SK-N-SH treated with all-trans-retinoic acid at 6 μM for 48 hours (cell line): ENCODE measurements at regions not wholly inside any gene's neighbourhood (a gene's known extent, or its start where the extent isn't known, plus 50 kb on each side); places are given as distances from the start of the nearest gene placed in this dataset.

Experiments
- ATAC-seq: fragments of 200-7000 bp; cut with Tn5 transposase; 3 replicates; pipeline ENCODE4 v1.9.1; 2020; ENCODE audit warnings: mild to moderate bottlenecking, moderate library complexity
- ARNTL ChIP-seq: fragments of 450-650 bp; formaldehyde crosslinking; IDR thresholded peaks from 2 replicates; pipeline ENCODE4 v1.5.0; 2020; ENCODE audit warnings: low read depth, mild to moderate bottlenecking, moderate library complexity, borderline replicate concordance
- BACH2 ChIP-seq: fragments of 250-450 bp; sonication (Bioruptor Pico); IDR thresholded peaks from 2 replicates; pipeline ENCODE4 v1.9.0; 2021; ENCODE audit warnings: mild to moderate bottlenecking, borderline replicate concordance
- GLIS3 ChIP-seq: fragments of 250-450 bp; sonication (Bioruptor Pico); IDR thresholded peaks from 2 replicates; pipeline ENCODE4 v1.5.0; 2020; ENCODE audit warnings: mild to moderate bottlenecking, moderate library complexity
- ISL1 ChIP-seq: fragments of 250-450 bp; sonication (Bioruptor Pico); IDR thresholded peaks from 2 replicates; pipeline ENCODE4 v2.1.2; 2022; ENCODE audit warnings: mild to moderate bottlenecking, moderate library complexity
- OSR1 ChIP-seq: fragments of 250-450 bp; sonication (Bioruptor Pico); IDR thresholded peaks from 2 replicates; pipeline ENCODE4 v1.8.0; 2022; ENCODE audit warnings: moderate library complexity, mild to moderate bottlenecking, inconsistent platforms
- PATZ1 ChIP-seq: fragments of 250-450 bp; sonication (Bioruptor Pico); IDR thresholded peaks from 2 replicates; pipeline ENCODE4 v1.8.0; 2020; ENCODE audit warnings: mild to moderate bottlenecking, moderate library complexity, borderline replicate concordance
- POU6F1 ChIP-seq: fragments of 250-450 bp; sonication (Bioruptor Pico); IDR thresholded peaks from 2 replicates; pipeline ENCODE4 v1.8.0; 2021; ENCODE audit warnings: low read depth, mild to moderate bottlenecking, moderate library complexity, borderline replicate concordance
- PPARA ChIP-seq: fragments of 250-450 bp; sonication (Bioruptor Pico); IDR thresholded peaks from 2 replicates; pipeline ENCODE4 v1.5.0; 2020; ENCODE audit warnings: mild to moderate bottlenecking, borderline replicate concordance
- RARB ChIP-seq: fragments of 250-450 bp; sonication (Bioruptor Pico); IDR thresholded peaks from 2 replicates; pipeline ENCODE4 v1.8.0; 2021; ENCODE audit warnings: mild to moderate bottlenecking, moderate library complexity
- SNAI2 ChIP-seq: fragments of 250-450 bp; sonication (Bioruptor Pico); IDR thresholded peaks from 2 replicates; pipeline ENCODE4 v1.5.0; 2020; ENCODE audit warnings: mild to moderate bottlenecking, moderate library complexity
- TCF4 ChIP-seq: fragments of 250-450 bp; sonication (Bioruptor Pico); IDR thresholded peaks from 2 replicates; pipeline ENCODE4 v1.8.0; 2021; ENCODE audit warnings: mild to moderate bottlenecking, moderate library complexity, borderline replicate concordance
- TOX ChIP-seq: fragments of 250-450 bp; sonication (Bioruptor Pico); IDR thresholded peaks from 2 replicates; pipeline ENCODE4 v1.8.0; 2021; ENCODE audit warnings: mild to moderate bottlenecking, moderate library complexity, borderline replicate concordance
- TSHZ2 ChIP-seq: fragments of 250-450 bp; sonication (Bioruptor Pico); IDR thresholded peaks from 2 replicates; pipeline ENCODE4 v1.5.0; 2020; ENCODE audit warnings: mild to moderate bottlenecking, moderate library complexity
- ZC3H10 ChIP-seq: fragments of 250-450 bp; sonication (Bioruptor Pico); IDR thresholded peaks from 2 replicates; pipeline ENCODE4 v1.5.1; 2021; ENCODE audit warnings: mild to moderate bottlenecking, moderate library complexity
- ZFP3 ChIP-seq: fragments of 250-450 bp; sonication (Bioruptor Pico); IDR thresholded peaks from 2 replicates; pipeline ENCODE4 v1.5.0; 2020; ENCODE audit warnings: mild to moderate bottlenecking, moderate library complexity
- ZFP30 ChIP-seq: fragments of 450-650 bp; formaldehyde crosslinking; IDR thresholded peaks from 2 replicates; pipeline ENCODE4 v1.5.0; 2022; ENCODE audit warnings: mild to moderate bottlenecking, moderate library complexity
- ZNF565 ChIP-seq: fragments of 450-650 bp; formaldehyde crosslinking; conservative IDR thresholded peaks from 2 replicates; pipeline ENCODE4 v1.5.0; 2020; ENCODE audit warnings: low read depth, mild to moderate bottlenecking, moderate library complexity
- ZNF70 ChIP-seq: fragments of 450-650 bp; formaldehyde crosslinking; IDR thresholded peaks from 2 replicates; pipeline ENCODE4 v1.5.0; 2020; ENCODE audit warnings: mild to moderate bottlenecking, moderate library complexity
- ZNF8 ChIP-seq: fragments of 450-650 bp; formaldehyde crosslinking; IDR thresholded peaks from 2 replicates; pipeline ENCODE4 v1.5.0; 2020; ENCODE audit warnings: mild to moderate bottlenecking, moderate library complexity
- TF ChIP-seq, protein P1 (sequence below): fragments of 250-450 bp; sonication (Bioruptor Pico); IDR thresholded peaks from 2 replicates; pipeline ENCODE4 v1.5.1; 2021; ENCODE audit warnings: mild to moderate bottlenecking, moderate library complexity
- TF ChIP-seq, protein P2 (sequence below): fragments of 250-450 bp; sonication (Bioruptor Pico); IDR thresholded peaks from 2 replicates; pipeline ENCODE4 v1.5.1; 2020; ENCODE audit warnings: low read depth, mild to moderate bottlenecking, moderate library complexity

DNA sequence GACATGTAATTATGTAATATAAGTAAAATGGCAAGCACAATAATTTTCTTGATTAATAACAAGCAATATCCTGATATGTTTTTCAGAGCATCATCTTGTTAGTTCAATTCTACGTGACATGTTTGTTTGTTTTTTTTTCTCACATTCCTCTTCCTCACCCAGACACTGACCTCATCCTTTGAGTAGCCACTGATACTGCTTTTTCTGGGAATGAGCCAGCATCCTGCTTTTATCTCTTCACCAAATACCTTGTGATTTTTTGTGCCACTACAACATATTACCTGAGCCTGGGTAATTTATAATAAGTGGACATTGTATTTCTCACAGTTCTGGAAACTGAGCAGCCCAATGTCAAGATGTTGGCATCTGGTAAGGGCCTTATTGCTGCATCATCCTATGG lies 484.0 kb downstream of the NAF1 start:
- TF ChIP-seq ZFP3: no peak
- no peak for TF ChIP-seq SNAI2 (CRISPR knock-in tag)
- no peak for TF ChIP-seq ISL1 (CRISPR knock-in tag)
- TF ChIP-seq TSHZ2 (CRISPR knock-in tag): no peak
- TF ChIP-seq ARNTL (CRISPR knock-in tag): no peak
- no peak for TF ChIP-seq ZFP30 (CRISPR knock-in tag)
- TF ChIP-seq, protein P1, sequence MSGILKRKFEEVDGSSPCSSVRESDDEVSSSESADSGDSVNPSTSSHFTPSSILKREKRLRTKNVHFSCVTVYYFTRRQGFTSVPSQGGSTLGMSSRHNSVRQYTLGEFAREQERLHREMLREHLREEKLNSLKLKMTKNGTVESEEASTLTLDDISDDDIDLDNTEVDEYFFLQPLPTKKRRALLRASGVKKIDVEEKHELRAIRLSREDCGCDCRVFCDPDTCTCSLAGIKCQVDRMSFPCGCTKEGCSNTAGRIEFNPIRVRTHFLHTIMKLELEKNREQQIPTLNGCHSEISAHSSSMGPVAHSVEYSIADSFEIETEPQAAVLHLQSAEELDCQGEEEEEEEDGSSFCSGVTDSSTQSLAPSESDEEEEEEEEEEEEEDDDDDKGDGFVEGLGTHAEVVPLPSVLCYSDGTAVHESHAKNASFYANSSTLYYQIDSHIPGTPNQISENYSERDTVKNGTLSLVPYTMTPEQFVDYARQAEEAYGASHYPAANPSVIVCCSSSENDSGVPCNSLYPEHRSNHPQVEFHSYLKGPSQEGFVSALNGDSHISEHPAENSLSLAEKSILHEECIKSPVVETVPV (CRISPR knock-in tag): no peak
- TF ChIP-seq RARB: no peak
- TF ChIP-seq ZC3H10 (CRISPR knock-in tag): no peak
- TF ChIP-seq, protein P2, sequence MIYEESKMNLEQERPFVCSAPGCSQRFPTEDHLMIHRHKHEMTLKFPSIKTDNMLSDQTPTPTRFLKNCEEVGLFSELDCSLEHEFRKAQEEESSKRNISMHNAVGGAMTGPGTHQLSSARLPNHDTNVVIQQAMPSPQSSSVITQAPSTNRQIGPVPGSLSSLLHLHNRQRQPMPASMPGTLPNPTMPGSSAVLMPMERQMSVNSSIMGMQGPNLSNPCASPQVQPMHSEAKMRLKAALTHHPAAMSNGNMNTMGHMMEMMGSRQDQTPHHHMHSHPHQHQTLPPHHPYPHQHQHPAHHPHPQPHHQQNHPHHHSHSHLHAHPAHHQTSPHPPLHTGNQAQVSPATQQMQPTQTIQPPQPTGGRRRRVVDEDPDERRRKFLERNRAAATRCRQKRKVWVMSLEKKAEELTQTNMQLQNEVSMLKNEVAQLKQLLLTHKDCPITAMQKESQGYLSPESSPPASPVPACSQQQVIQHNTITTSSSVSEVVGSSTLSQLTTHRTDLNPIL: no peak
- no peak for TF ChIP-seq PATZ1 (CRISPR knock-in tag)
- TF ChIP-seq ZNF565 (CRISPR knock-in tag): no peak
- no peak for TF ChIP-seq OSR1
- no peak for TF ChIP-seq PPARA (CRISPR knock-in tag)
- TF ChIP-seq BACH2 (CRISPR knock-in tag): no peak
- TF ChIP-seq TOX (CRISPR knock-in tag): no peak
- no peak for TF ChIP-seq ZNF70 (CRISPR knock-in tag)
- no peak for TF ChIP-seq ZNF8 (CRISPR knock-in tag)
- no peak for TF ChIP-seq TCF4 (CRISPR knock-in tag)
- ATAC-seq: no peak

- TF ChIP-seq TCF4 (CRISPR knock-in tag): no peak
- no peak for TF ChIP-seq POU6F1
- TF ChIP-seq ZFP30 (CRISPR knock-in tag): no peak
- TF ChIP-seq ZFP3: no peak
- no peak for TF ChIP-seq TOX (CRISPR knock-in tag)
- TF ChIP-seq ZNF8 (CRISPR knock-in tag): no peak
- TF ChIP-seq SNAI2 (CRISPR knock-in tag): no peak
- no peak for TF ChIP-seq BACH2 (CRISPR knock-in tag)
- TF ChIP-seq PATZ1 (CRISPR knock-in tag): no peak
- no peak for TF ChIP-seq ARNTL (CRISPR knock-in tag)
- no peak for TF ChIP-seq TSHZ2 (CRISPR knock-in tag)
- TF ChIP-seq OSR1: no peak
- no peak for TF ChIP-seq ZNF565 (CRISPR knock-in tag)
- no peak for TF ChIP-seq GLIS3
- ATAC-seq: no peak
Observed at GRCh38 chr4:162681212-162681611, 485.5 kb downstream of the NAF1 start.
